ENCODE measurements at regions not wholly inside any gene's neighbourhood (a gene's known extent, or its start where the extent isn't known, plus 50 kb on each side); places are given as distances from the start of the nearest gene placed in this dataset.

DNA sequence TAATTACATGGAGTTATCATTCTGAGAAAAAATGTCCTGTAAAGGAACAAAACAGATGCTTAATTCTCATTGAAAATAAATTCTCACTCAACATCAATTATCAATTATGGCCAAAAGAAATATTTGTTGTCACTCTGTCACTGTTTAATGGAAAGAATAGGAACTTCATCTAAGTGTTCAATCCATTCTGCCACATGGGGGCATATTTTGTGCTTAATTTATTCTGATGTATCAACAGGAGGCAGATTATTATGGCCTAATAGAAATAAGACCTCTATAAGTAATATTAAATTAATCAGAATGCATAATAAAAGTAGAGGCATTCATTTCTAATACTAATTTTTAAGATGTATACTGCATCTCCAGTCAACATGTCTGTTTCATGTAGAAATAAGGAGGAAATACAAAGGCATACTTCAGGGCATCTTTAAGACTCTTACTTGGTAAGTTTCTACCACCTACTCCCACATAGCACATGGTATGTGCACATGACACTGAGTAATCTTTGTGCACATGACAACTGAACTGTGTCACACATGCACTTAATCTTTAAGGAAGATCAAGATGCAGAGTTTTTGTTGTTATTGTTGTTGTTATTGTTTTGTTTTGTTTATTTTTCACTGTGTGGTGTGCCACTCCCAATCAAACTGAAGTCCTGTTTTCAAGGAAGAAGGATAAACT, 420.4 kb upstream of the SEMA3A start:
- TF ChIP-seq, protein P1, sequence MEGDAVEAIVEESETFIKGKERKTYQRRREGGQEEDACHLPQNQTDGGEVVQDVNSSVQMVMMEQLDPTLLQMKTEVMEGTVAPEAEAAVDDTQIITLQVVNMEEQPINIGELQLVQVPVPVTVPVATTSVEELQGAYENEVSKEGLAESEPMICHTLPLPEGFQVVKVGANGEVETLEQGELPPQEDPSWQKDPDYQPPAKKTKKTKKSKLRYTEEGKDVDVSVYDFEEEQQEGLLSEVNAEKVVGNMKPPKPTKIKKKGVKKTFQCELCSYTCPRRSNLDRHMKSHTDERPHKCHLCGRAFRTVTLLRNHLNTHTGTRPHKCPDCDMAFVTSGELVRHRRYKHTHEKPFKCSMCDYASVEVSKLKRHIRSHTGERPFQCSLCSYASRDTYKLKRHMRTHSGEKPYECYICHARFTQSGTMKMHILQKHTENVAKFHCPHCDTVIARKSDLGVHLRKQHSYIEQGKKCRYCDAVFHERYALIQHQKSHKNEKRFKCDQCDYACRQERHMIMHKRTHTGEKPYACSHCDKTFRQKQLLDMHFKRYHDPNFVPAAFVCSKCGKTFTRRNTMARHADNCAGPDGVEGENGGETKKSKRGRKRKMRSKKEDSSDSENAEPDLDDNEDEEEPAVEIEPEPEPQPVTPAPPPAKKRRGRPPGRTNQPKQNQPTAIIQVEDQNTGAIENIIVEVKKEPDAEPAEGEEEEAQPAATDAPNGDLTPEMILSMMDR (IDR thresholded peaks at IDR 0.05): no peak
- no peak for TF ChIP-seq POLR2A (IDR thresholded peaks at IDR 0.05)

Data from ovary (tissue), 3 donors.